ENCODE measurements at regions not wholly inside any gene's neighbourhood (a gene's known extent, or its start where the extent isn't known, plus 50 kb on each side); places are given as distances from the start of the nearest gene placed in this dataset.

- no peak for TF ChIP-seq RBM22 (IDR thresholded peaks at IDR 0.05; ENCODE audit: low read depth, low read length, poor library complexity, severe bottlenecking)
- no peak for TF ChIP-seq RCOR1 (IDR thresholded peaks at IDR 0.05; ENCODE audit: borderline replicate concordance in 1 of 2, low read depth in 2 of 2, low read length in 2 of 2)
- no peak for TF ChIP-seq EZH2 (IDR thresholded peaks at IDR 0.05; ENCODE audit: borderline replicate concordance, low read depth, low read length)
- no peak for TF ChIP-seq BHLHE40 (IDR thresholded peaks at IDR 0.05; ENCODE audit: low read length)
- TF ChIP-seq ZBTB8A (IDR thresholded peaks at IDR 0.05; ENCODE audit: partially characterized antibody) = no peak
- no peak for TF ChIP-seq SIN3A (IDR thresholded peaks at IDR 0.05; ENCODE audit: borderline replicate concordance in 2 of 2, control insufficient read depth in 1 of 2, low read depth in 2 of 2, low read length in 2 of 2)
Measured at GRCh38 chr17:77640252-77640651, 318.3 kb upstream of the TNRC6C start.
